HG02759 (cell line): ENCODE measurements at regions not wholly inside any gene's neighbourhood (a gene's known extent, or its start where the extent isn't known, plus 50 kb on each side); places are given as distances from the start of the nearest gene placed in this dataset.
"Not testable (repeated sequence)": the region's sequence is repeated elsewhere in the genome, so short reads cannot be mapped to it uniquely, and the experiment has no call there.

Source experiments
- ATAC-seq: cut with Tn5 transposase; IDR thresholded peaks from one replicate; pipeline ENCODE4 v1.9.1; 2021; ENCODE audit warnings: mild to moderate bottlenecking, moderate library complexity; ENCODE audit not compliant: unreplicated experiment

DNA sequence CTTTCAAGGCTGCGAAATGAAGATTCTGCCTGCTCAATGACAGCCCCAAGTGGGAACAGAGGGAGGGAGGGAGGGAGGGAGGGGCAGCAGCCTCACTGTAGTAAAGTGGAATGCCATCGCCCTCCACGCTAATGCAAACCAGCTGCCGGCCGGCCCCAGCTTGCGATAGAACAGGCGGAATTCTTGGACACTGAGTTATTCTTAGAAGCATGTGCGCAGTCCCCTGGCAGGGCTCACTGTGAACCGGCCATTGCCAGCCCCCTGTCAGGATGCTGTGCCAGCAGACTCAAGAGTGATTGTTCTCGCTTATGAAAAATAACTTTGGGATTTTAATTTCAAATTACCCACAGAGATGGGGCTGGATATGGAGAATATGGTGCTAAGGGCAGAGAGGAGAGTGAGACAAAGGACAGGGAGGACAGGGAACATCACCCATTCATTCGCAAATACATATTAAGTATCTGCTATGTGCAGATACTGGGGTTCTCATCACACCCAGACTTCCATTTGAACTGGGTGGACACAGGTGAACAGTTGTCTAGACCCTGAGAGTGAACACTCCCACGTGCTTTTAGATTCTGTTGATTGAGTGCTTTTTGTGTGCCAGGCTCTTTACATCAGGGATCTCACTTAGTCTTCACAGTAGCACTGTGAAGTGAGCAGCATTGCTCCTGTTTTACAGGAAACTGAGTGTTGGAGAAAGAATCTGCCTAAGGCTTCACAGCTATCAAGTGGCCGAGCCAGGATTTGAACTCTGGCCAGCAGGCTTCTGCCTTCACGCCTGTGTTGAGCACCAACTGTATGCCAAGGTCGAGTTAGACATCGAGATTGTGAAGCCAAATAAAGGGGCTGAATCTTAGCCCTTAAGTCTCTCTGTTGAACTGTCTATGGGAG, 192.9 kb downstream of the C12orf75 start:
- no peak for ATAC-seq

DNA sequence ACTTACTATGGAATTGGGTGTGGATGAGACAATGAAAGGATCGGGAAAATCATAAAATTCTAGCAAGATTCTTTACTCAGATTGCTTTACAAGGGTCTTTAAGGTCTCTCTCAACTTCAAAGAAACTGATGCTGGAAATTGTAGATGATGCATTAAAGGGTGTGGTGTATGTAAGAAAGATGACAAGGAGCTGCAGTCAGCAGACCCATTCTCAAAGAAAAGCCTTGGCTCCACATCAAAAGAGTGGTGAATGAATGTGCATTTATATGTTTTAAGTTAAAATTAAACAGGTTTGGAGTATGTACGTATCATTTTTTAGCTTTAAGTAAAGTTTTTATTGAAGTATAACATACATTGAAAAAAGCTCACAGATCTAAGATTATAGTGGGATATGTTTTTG, 194.5 kb downstream of the C12orf75 start:
- no peak for ATAC-seq

DNA sequence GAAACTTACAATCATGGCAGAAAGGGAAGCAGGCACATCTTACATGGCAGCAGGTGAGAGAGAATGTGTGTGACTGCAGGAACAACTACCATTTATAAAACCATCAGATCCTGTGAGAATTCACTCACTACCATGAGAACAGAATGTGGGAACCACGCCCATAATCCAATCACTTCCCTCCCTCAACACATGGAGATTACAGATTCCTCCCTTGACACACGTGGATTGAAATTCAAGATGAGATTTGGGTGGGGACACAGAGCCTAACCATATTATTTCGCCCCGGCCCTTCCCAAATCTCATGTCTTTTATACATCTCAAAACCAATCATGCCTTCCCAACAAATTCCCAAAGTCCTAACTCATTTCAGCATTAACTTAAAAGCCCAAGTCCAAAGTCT, 203.6 kb downstream of the C12orf75 start:
- no peak for ATAC-seq

GRCh38 chr12:105535033-105535432, 204.5 kb downstream of the C12orf75 start:
- ATAC-seq = not testable (repeated sequence)

GRCh38 chr12:105538880-105539279, 208.4 kb downstream of the C12orf75 start:
- ATAC-seq = no peak

GRCh38 chr12:105539735-105540134, 209.2 kb downstream of the C12orf75 start:
- no peak for ATAC-seq

- ATAC-seq = no peak
Measured at GRCh38 chr12:105547786-105548185, 217.3 kb downstream of the C12orf75 start.

DNA sequence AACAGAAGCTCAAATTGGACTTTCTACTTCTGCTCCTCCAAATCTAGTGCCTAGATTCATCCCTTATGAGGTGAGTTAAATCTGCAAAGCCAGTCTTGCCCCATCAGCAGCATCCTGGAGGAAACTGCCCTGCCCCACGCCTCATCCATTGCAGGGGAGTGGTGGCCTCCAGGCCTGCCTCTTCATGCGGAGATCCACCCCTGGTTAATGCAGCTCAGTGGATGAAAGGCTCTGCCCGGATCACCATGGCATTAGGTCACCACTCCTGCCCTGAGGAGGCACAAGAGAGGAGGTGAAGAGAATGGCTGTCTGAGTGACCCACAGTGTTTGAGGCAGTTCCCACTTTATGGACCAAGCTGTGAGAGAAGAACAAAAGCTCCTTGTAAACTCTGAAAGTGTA, 218.1 kb downstream of the C12orf75 start:
- no peak for ATAC-seq

DNA sequence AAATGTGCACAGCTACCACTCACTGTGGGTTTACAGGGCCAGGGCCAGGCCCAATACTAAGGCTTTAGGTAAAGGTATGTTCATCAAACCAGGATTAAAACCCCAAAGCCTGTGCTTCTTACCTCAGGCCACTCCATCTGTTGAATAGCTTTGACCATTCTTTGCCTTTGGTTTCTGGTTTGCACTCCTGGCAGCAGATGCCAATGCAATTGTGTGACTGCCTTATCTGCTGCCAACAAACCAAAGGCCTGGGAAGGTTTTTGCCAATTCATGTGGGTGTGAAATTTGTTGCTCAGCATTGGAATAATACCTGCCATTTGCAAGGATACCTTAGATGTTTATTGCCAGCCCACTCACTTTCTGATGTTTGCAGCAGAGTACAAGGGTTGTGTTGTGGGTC, 221.6 kb downstream of the C12orf75 start:
- no peak for ATAC-seq

- ATAC-seq = no peak
Measured at GRCh38 chr12:105554223-105554678, 223.8 kb downstream of the C12orf75 start.

DNA sequence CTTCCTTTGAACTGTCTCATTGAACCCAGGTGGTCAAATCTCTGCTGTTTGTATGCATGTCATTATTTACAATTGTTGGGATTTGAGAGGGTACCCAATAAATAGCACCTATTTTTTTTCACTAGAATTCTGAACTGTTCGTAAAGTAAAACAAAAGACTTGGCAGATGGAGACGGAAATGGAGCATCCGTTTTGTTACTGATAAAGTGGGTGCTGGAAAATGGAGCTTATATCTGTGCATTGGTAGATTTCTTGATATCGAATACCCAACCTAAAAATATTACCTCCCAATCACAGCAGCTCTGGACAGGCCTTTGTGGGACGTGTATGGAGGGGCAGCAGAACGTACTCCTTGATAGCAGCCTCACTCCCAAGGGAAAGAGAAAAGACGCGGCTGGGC, 224.4 kb downstream of the C12orf75 start:
- ATAC-seq = no peak

DNA sequence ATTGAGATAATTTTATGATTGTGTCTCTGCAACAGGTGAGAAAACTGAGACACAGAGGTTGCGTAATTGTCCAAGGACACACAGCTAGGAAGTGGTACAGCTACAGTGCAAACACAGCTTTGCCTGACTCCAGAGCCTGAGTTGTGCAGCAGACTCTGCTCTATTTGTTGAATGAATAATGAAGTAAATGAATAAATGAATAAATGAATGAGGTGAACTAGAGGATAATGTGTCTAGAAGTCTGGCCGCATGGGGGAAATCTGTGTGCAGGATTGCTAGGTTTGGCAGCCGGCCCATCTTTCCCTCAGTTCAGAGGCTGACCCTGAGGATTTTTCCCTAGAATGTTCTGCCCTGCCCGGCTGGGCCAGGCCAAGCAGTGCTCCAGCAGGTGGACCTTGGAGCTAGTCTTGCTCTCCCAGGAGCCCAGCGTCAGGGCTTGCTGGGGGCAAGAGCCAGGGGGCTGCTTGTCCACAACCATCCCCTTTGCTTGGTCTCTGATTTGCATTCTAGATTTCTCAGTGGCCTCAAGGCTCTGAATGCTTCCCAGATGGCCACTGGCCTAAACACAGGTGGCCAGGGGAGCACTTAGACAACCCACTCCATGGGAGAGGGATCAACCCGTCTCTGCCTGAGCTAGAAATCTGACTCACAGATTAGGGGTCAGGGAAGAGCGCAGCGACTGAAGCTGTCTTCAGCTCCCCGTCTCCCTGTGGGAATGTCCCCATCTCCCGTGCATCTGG, 225.2 kb downstream of the C12orf75 start:
- ATAC-seq = no peak

DNA sequence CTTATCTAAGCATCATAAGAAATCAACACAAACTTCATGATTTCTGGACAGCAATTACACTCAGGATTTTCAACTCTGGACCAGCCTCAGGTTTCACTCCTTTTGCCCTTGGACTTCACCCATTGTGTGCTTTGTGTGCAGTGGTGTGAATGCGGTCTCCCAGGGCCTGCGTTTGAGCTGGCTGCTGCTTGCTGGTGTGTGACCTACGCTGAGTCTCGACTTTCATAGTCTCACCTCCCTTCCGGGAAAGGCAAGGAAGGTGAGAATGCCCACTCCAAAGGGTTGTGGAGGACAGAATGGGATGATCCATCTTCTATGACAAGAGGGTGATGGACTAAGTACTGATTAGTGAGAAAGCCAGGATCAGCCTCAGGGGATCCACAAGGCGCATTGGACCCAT, 228.8 kb downstream of the C12orf75 start:
- no peak for ATAC-seq

DNA sequence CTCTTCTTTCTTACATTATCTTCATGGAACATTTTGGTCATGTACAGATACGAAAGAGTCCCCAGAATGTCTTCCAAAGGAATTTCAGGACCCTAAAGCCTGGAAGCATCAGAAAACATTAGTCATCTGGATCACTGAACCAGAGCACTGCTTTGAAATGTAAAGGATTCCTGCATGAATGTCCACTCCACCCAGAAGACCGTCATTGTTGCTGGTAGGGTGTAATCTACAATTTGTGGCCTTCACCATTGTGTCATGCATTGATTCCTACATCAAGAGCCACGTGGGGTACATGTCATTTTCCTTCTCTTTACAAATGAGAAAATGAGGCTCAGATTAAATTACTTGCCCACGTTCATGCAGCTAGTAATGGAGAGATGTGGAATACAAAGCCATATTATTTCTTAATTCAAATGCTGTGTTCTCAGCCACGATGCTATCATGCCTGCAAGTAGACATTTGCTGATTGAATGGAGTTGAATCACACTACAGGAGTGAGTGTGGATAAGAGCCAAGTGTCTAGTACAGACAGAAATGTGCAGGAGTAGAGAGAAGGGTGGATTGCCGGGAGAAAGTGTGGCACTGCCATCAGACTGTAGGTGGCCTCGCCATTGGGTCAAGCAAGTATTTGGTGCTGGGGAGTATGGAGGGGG, 231.2 kb downstream of the C12orf75 start:
- ATAC-seq = no peak

GRCh38 chr12:105562199-105562971, 231.9 kb downstream of the C12orf75 start:
- no peak for ATAC-seq

GRCh38 chr12:105567061-105567460, 236.6 kb downstream of the C12orf75 start:
- no peak for ATAC-seq

GRCh38 chr12:105569886-105570285, 239.4 kb downstream of the C12orf75 start:
- no peak for ATAC-seq

- ATAC-seq = no peak
Measured at GRCh38 chr12:105570944-105571343, 240.5 kb downstream of the C12orf75 start.

DNA sequence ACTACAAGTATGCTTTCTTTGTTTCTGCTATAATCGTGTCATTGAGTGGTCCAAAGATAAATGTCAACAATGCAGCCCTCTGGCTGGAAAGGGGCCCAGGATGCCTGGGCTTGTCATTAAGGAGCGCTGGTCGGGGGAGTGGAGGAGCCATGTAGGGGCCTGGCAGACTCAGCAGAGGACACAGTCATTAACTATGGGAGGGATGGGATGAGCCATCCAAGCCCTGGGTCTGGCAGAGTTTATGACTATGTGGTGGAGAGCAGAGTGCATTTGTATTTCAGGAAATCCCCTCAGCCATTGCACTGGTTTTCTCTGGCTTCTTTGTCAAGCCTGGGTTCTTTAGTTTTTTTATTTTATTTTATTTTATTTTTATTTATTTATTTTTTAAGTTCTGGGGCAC, 243.1 kb downstream of the C12orf75 start:
- ATAC-seq = no peak

GRCh38 chr12:105574056-105574715, 243.7 kb downstream of the C12orf75 start:
- no peak for ATAC-seq
